HG02840 (cell line): ENCODE measurements at regions not wholly inside any gene's neighbourhood (a gene's known extent, or its start where the extent isn't known, plus 50 kb on each side); places are given as distances from the start of the nearest gene placed in this dataset.
"Not testable (repeated sequence)": the region's sequence is repeated elsewhere in the genome, so short reads cannot be mapped to it uniquely, and the experiment has no call there.

Experiments used
- ATAC-seq: cut with Tn5 transposase; IDR thresholded peaks from one replicate; pipeline ENCODE4 v1.9.1; 2021; ENCODE audit warnings: mild to moderate bottlenecking, moderate library complexity, moderate number of reproducible peaks; ENCODE audit not compliant: unreplicated experiment, low FRiP score

- no peak for ATAC-seq
Observed at GRCh38 chr3:147333098-147333497, 73.2 kb downstream of the ZIC4 start.

- ATAC-seq = no peak
Observed at GRCh38 chr3:147328711-147329110, 77.6 kb downstream of the ZIC4 start.

GRCh38 chr3:147324356-147324755, 82.0 kb downstream of the ZIC4 start:
- no peak for ATAC-seq

GRCh38 chr3:147318900-147319299, 87.4 kb downstream of the ZIC4 start:
- ATAC-seq = no peak

- not testable (repeated sequence) for ATAC-seq
Observed at GRCh38 chr3:147317080-147317479, 89.3 kb downstream of the ZIC4 start.

- no peak for ATAC-seq
Observed at GRCh38 chr3:147313513-147313912, 92.8 kb downstream of the ZIC4 start.

GRCh38 chr3:147312786-147313280, 93.5 kb downstream of the ZIC4 start:
- ATAC-seq = no peak

GRCh38 chr3:147311716-147312115, 94.6 kb downstream of the ZIC4 start:
- ATAC-seq = no peak

GRCh38 chr3:147305533-147306250, 100.7 kb downstream of the ZIC4 start:
- no peak for ATAC-seq

- ATAC-seq = no peak
Observed at GRCh38 chr3:147304756-147305155, 101.6 kb downstream of the ZIC4 start.

GRCh38 chr3:147301781-147302180, 104.6 kb downstream of the ZIC4 start:
- ATAC-seq = no peak

GRCh38 chr3:147299656-147300055, 106.7 kb downstream of the ZIC4 start:
- ATAC-seq = no peak

GRCh38 chr3:147298511-147298982, 107.8 kb downstream of the ZIC4 start:
- ATAC-seq = no peak

GRCh38 chr3:147297761-147298350, 108.5 kb downstream of the ZIC4 start:
- ATAC-seq = no peak

- not testable (repeated sequence) for ATAC-seq
Observed at GRCh38 chr3:147287370-147287769, 119.0 kb downstream of the ZIC4 start.

GRCh38 chr3:147269907-147270306, 136.4 kb downstream of the ZIC4 start:
- no peak for ATAC-seq

GRCh38 chr3:147267434-147267833, 138.9 kb downstream of the ZIC4 start:
- ATAC-seq = no peak

- ATAC-seq = no peak
Observed at GRCh38 chr3:147257944-147258343, 148.4 kb downstream of the ZIC4 start.

- no peak for ATAC-seq
Observed at GRCh38 chr3:147256739-147257138, 149.6 kb downstream of the ZIC4 start.

- no peak for ATAC-seq
Observed at GRCh38 chr3:147246906-147247305, 159.4 kb downstream of the ZIC4 start.

GRCh38 chr3:147245638-147246037, 160.7 kb downstream of the ZIC4 start:
- not testable (repeated sequence) for ATAC-seq

GRCh38 chr3:147245022-147245421, 161.3 kb downstream of the ZIC4 start:
- not testable (repeated sequence) for ATAC-seq
